Tibial artery (tissue), 4 donors: ENCODE measurements at regions not wholly inside any gene's neighbourhood (a gene's known extent, or its start where the extent isn't known, plus 50 kb on each side); places are given as distances from the start of the nearest gene placed in this dataset.

Experiments
- DNase-seq, 2 donors: peaks; one replicate each; pipeline ENCODE4 v3.0.0-alpha.2; 2019
- H3K27ac ChIP-seq, 2 donors: fragments of 200-600 bp; sonication (generic) in 1 of 2; 1 replicate in 1 of 2; 2 replicates in 1 of 2; pipeline ENCODE4 v1.5.1; 2018 to 2019; ENCODE audit warnings: mild to moderate bottlenecking in 1 of 2
- H3K27me3 ChIP-seq, 2 donors: fragments of 200-600 bp; sonication (generic) in 1 of 2; one replicate each; pipeline versions ENCODE4 v1.5.1 to v1.6.0; 2016 to 2019
- H3K36me3 ChIP-seq, 3 donors: fragments of 200-600 bp; sonication (generic) in 2 of 3; one replicate each; pipeline ENCODE4 v1.5.1; 2016 to 2019; ENCODE audit warnings: mild to moderate bottlenecking in 2 of 3
- H3K4me1 ChIP-seq, 4 donors: fragments of 200-600 bp; sonication (generic) in 2 of 4; 1 replicate in 3 of 4; 2 replicates in 1 of 4; pipeline ENCODE4 v1.5.1; 2016 to 2019
- H3K4me3 ChIP-seq, 2 donors: fragments of 200-600 bp; sonication (generic) in 1 of 2; 1 replicate in 1 of 2; 2 replicates in 1 of 2; pipeline ENCODE4 v1.5.1; 2018 to 2019; ENCODE audit warnings: mild to moderate bottlenecking in 2 of 2
- H3K9me3 ChIP-seq, 3 donors: fragments of 200-600 bp; sonication (generic) in 1 of 3; one replicate each; pipeline ENCODE4 v1.5.1; 2016 to 2019
- CTCF ChIP-seq, 2 experiments: fragments of 200-600 bp in 1 of 2; fragments of 450-650 bp in 1 of 2; IDR thresholded peaks; one replicate each; pipeline ENCODE4 v1.5.1; 2017 to 2019; ENCODE audit warnings: antibody characterized with exemption in 2 of 2, mild to moderate bottlenecking in 1 of 2, moderate library complexity in 1 of 2
- intact Hi-C: fragments of 100-400 bp; cut with DNase I; formaldehyde crosslinking; loops from one replicate; pipeline ENCODE4 v1.15.0; 2023; ENCODE audit warnings: low total_unique reads

DNA sequence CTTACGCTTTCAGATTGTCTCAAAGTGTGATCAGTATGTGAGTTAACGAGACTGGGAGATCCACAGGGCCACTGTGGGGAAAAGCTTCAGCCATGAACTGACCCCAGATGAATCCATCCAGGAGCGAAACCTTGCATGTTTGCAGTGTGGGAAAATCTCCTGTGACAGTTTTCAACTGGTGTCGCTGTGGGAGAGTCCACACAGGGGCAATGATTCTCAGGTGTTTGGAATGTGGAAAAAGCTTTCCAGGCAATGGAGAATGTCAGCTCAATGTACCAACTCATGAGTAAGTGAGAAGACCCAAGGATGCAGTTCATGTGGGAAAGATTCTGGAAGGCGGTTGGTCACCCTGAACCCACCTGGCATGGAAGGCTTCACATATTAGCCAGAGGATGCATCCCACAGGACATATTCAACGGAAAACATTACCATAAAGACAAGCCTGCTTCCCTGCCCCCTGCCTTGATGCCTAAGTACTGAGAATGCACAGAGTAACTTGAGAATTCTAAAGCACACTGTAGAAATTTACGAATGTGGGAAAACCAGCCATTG, 204.1 kb upstream of the BMPER start:
- DNase-seq = no peak
- no peaks in the 10 kb centered on the region for H3K36me3 ChIP-seq
- H3K9me3 ChIP-seq = peaks cover 0 to 7% (median 7%) of the 10 kb centered on the region in 3 donors
- no peak overlapping the region for H3K27ac ChIP-seq
- no peaks in the 10 kb centered on the region for H3K27me3 ChIP-seq
- no peak for TF ChIP-seq CTCF (IDR thresholded peaks at IDR 0.05)
- H3K4me1 ChIP-seq = no peaks in the 10 kb centered on the region
- intact Hi-C loops = no loop called here
- no peak overlapping the region for H3K4me3 ChIP-seq

GRCh38 chr7:33701927-33702326, 203.4 kb upstream of the BMPER start:
- intact Hi-C loops = no loop called here
- peaks cover 0 to 7% (median 7%) of the 10 kb centered on the region in 3 donors for H3K9me3 ChIP-seq
- H3K36me3 ChIP-seq = no peaks in the 10 kb centered on the region
- H3K4me3 ChIP-seq = no peak overlapping the region
- H3K27me3 ChIP-seq = no peaks in the 10 kb centered on the region
- no peak for TF ChIP-seq CTCF (IDR thresholded peaks at IDR 0.05)
- no peaks in the 10 kb centered on the region for H3K4me1 ChIP-seq
- no peak for DNase-seq
- H3K27ac ChIP-seq = no peak overlapping the region

GRCh38 chr7:33702514-33703054, 202.8 kb upstream of the BMPER start:
- DNase-seq = no peak
- Histone ChIP-seq H3K9me3 (peaks cover 0 to 7% (median 7%) of the 10 kb centered on the region in 3 donors), H3K27me3 (no peaks in the 10 kb centered on the region), H3K4me1 (no peaks in the 10 kb centered on the region), H3K4me3 (no peak overlapping the region), H3K27ac (no peak overlapping the region), H3K36me3 (no peaks in the 10 kb centered on the region)
- no peak for TF ChIP-seq CTCF (IDR thresholded peaks at IDR 0.05)
- intact Hi-C loops = no loop called here

- intact Hi-C loops = no loop called here
- H3K27me3 ChIP-seq = no peaks in the 10 kb centered on the region
- no peak for DNase-seq
- peaks cover 0 to 7% (median 7%) of the 10 kb centered on the region in 3 donors for H3K9me3 ChIP-seq
- H3K27ac ChIP-seq = no peak overlapping the region
- H3K4me3 ChIP-seq = no peak overlapping the region
- TF ChIP-seq CTCF (IDR thresholded peaks at IDR 0.05) = no peak
- no peaks in the 10 kb centered on the region for H3K4me1 ChIP-seq
- no peaks in the 10 kb centered on the region for H3K36me3 ChIP-seq
Observed at GRCh38 chr7:33705333-33705833, 200.0 kb upstream of the BMPER start.

GRCh38 chr7:33706186-33706585, 199.2 kb upstream of the BMPER start:
- no peak for DNase-seq
- Histone ChIP-seq H3K4me3 (no peak overlapping the region), H3K4me1 (no peaks in the 10 kb centered on the region), H3K36me3 (no peaks in the 10 kb centered on the region), H3K27me3 (no peaks in the 10 kb centered on the region), H3K27ac (no peak overlapping the region), H3K9me3 (peaks cover 0 to 6% (median under 1%) of the 10 kb centered on the region in 3 donors)
- intact Hi-C loops = no loop called here
- no peak for TF ChIP-seq CTCF (IDR thresholded peaks at IDR 0.05)
